ENCODE measurements at regions not wholly inside any gene's neighbourhood (a gene's known extent, or its start where the extent isn't known, plus 50 kb on each side); places are given as distances from the start of the nearest gene placed in this dataset.

- no peak for TF ChIP-seq GATA2 (IDR thresholded peaks at IDR 0.05; ENCODE audit: low read depth, low read length)
- no peak for TF ChIP-seq GATA3 (IDR thresholded peaks at IDR 0.05; ENCODE audit: low read depth, low read length)
These were observed 118.4 kb upstream of the SLC7A1 start for GRCh38 chr13:29713839-29714238.

GRCh38 chr13:29711776-29712175 lies 116.3 kb upstream of the SLC7A1 start:
- TF ChIP-seq GATA2 (IDR thresholded peaks at IDR 0.05; ENCODE audit: low read depth, low read length) (no peak), GATA3 (IDR thresholded peaks at IDR 0.05; ENCODE audit: low read depth, low read length) (no peak)

GRCh38 chr13:29710511-29710910 lies 115.0 kb upstream of the SLC7A1 start:
- no peak for TF ChIP-seq GATA3 (IDR thresholded peaks at IDR 0.05; ENCODE audit: low read depth, low read length)
- no peak for TF ChIP-seq GATA2 (IDR thresholded peaks at IDR 0.05; ENCODE audit: low read depth, low read length)

GRCh38 chr13:29709407-29710069 lies 114.0 kb upstream of the SLC7A1 start:
- TF ChIP-seq GATA3 (IDR thresholded peaks at IDR 0.05; ENCODE audit: low read depth, low read length): no peak
- TF ChIP-seq GATA2 (IDR thresholded peaks at IDR 0.05; ENCODE audit: low read depth, low read length): no peak

- TF ChIP-seq GATA2 (IDR thresholded peaks at IDR 0.05; ENCODE audit: low read depth, low read length): no peak
- TF ChIP-seq GATA3 (IDR thresholded peaks at IDR 0.05; ENCODE audit: low read depth, low read length): no peak
These were observed 112.5 kb upstream of the SLC7A1 start for GRCh38 chr13:29707876-29708543.

- TF ChIP-seq GATA3 (IDR thresholded peaks at IDR 0.05; ENCODE audit: low read depth, low read length): no peak
- TF ChIP-seq GATA2 (IDR thresholded peaks at IDR 0.05; ENCODE audit: low read depth, low read length): no peak
These were observed 111.4 kb upstream of the SLC7A1 start for GRCh38 chr13:29706923-29707322.

GRCh38 chr13:29704648-29705047 lies 109.2 kb upstream of the SLC7A1 start:
- TF ChIP-seq GATA2 (IDR thresholded peaks at IDR 0.05; ENCODE audit: low read depth, low read length) (peak; percentile 84), GATA3 (IDR thresholded peaks at IDR 0.05; ENCODE audit: low read depth, low read length) (0 out of 2 replicates have a peak, but pooled peaks have one; percentile 34)

GRCh38 chr13:29703421-29703820 lies 107.9 kb upstream of the SLC7A1 start:
- no peak for TF ChIP-seq GATA3 (IDR thresholded peaks at IDR 0.05; ENCODE audit: low read depth, low read length)
- TF ChIP-seq GATA2 (IDR thresholded peaks at IDR 0.05; ENCODE audit: low read depth, low read length): no peak

GRCh38 chr13:29702912-29703351 lies 107.4 kb upstream of the SLC7A1 start:
- TF ChIP-seq GATA3 (IDR thresholded peaks at IDR 0.05; ENCODE audit: low read depth, low read length) (no peak), GATA2 (IDR thresholded peaks at IDR 0.05; ENCODE audit: low read depth, low read length) (no peak)

GRCh38 chr13:29698106-29698505 lies 102.6 kb upstream of the SLC7A1 start:
- no peak for TF ChIP-seq GATA3 (IDR thresholded peaks at IDR 0.05; ENCODE audit: low read depth, low read length)
- TF ChIP-seq GATA2 (IDR thresholded peaks at IDR 0.05; ENCODE audit: low read depth, low read length): no peak

- no peak for TF ChIP-seq GATA3 (IDR thresholded peaks at IDR 0.05; ENCODE audit: low read depth, low read length)
- TF ChIP-seq GATA2 (IDR thresholded peaks at IDR 0.05; ENCODE audit: low read depth, low read length): no peak
These were observed 101.1 kb upstream of the SLC7A1 start for GRCh38 chr13:29696606-29697005.

- TF ChIP-seq GATA3 (IDR thresholded peaks at IDR 0.05; ENCODE audit: low read depth, low read length): no peak
These were observed 97.9 kb upstream of the SLC7A1 start for GRCh38 chr13:29693275-29693945.

- TF ChIP-seq GATA3 (IDR thresholded peaks at IDR 0.05; ENCODE audit: low read depth, low read length) (no peak), GATA2 (IDR thresholded peaks at IDR 0.05; ENCODE audit: low read depth, low read length) (no peak)
These were observed 94.1 kb upstream of the SLC7A1 start for GRCh38 chr13:29689548-29689947.

- TF ChIP-seq GATA2 (IDR thresholded peaks at IDR 0.05; ENCODE audit: low read depth, low read length) (no peak), GATA3 (IDR thresholded peaks at IDR 0.05; ENCODE audit: low read depth, low read length) (no peak)
These were observed 92.7 kb upstream of the SLC7A1 start for GRCh38 chr13:29688193-29688592.

- TF ChIP-seq GATA3 (IDR thresholded peaks at IDR 0.05; ENCODE audit: low read depth, low read length) (no peak), GATA2 (IDR thresholded peaks at IDR 0.05; ENCODE audit: low read depth, low read length) (no peak)
These were observed 89.0 kb upstream of the SLC7A1 start for GRCh38 chr13:29684441-29684840.
